ENCODE measurements at regions not wholly inside any gene's neighbourhood (a gene's known extent, or its start where the extent isn't known, plus 50 kb on each side); places are given as distances from the start of the nearest gene placed in this dataset.

DNA sequence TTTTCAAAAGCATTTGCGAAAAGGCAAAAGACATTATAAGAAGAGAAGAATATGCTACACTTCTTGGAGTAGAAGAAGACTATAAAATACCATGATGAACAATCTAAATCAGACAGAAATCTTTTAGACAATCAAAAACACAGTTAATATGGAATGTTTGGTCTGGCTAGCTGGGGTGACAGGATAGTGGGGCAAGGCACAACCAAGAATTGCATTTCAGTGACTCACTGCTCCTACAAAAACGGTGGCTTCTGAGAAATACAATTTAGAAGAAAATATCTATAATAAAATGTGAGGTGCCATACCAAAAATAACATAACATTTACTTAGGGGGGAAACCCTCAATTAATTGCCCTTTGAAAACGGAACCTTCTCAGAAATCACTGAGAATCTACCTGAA is 363.4 kb downstream of the NPR3 start:
- TF ChIP-seq, protein P1, sequence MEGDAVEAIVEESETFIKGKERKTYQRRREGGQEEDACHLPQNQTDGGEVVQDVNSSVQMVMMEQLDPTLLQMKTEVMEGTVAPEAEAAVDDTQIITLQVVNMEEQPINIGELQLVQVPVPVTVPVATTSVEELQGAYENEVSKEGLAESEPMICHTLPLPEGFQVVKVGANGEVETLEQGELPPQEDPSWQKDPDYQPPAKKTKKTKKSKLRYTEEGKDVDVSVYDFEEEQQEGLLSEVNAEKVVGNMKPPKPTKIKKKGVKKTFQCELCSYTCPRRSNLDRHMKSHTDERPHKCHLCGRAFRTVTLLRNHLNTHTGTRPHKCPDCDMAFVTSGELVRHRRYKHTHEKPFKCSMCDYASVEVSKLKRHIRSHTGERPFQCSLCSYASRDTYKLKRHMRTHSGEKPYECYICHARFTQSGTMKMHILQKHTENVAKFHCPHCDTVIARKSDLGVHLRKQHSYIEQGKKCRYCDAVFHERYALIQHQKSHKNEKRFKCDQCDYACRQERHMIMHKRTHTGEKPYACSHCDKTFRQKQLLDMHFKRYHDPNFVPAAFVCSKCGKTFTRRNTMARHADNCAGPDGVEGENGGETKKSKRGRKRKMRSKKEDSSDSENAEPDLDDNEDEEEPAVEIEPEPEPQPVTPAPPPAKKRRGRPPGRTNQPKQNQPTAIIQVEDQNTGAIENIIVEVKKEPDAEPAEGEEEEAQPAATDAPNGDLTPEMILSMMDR (IDR thresholded peaks at IDR 0.05), result no peak
- TF ChIP-seq POLR2AphosphoS5 (IDR thresholded peaks at IDR 0.05) (no peak), POLR2A (IDR thresholded peaks at IDR 0.05; ENCODE audit: low read depth) (no peak)

Data from esophagus muscularis mucosa (tissue), 3 donors.